Spinal cord (tissue), 9 donors: ENCODE measurements at regions not wholly inside any gene's neighbourhood (a gene's known extent, or its start where the extent isn't known, plus 50 kb on each side); places are given as distances from the start of the nearest gene placed in this dataset.
"Not testable (repeated sequence)": the region's sequence is repeated elsewhere in the genome, so short reads cannot be mapped to it uniquely, and the experiment has no call there.

Experiments
- DNase-seq, 6 donors: peaks; one replicate each; pipeline versions ENCODE4 v3.0.0 to v3.0.0-alpha.2; 2013 to 2015; ENCODE audit warnings: low spot score in 6 of 6, low read depth in 4 of 6
- H3K27ac ChIP-seq: one replicate; pipeline ENCODE4 v1.5.1; 2013; ENCODE audit warnings: low read depth, low read length, control low read depth
- H3K27me3 ChIP-seq: one replicate; pipeline ENCODE4 v1.6.1; 2013; ENCODE audit warnings: low read length; ENCODE audit not compliant: control insufficient read depth, insufficient read depth
- H3K36me3 ChIP-seq: one replicate; pipeline ENCODE4 v1.6.1; 2013; ENCODE audit warnings: low read length; ENCODE audit not compliant: control insufficient read depth, insufficient read depth
- H3K4me1 ChIP-seq: one replicate; pipeline ENCODE4 v1.6.1; 2013; ENCODE audit warnings: low read length; ENCODE audit not compliant: control insufficient read depth, insufficient read depth
- H3K4me3 ChIP-seq: one replicate; pipeline ENCODE4 v1.5.1; 2013; ENCODE audit warnings: low read depth, low read length, control low read depth
- H3K9me3 ChIP-seq: one replicate; pipeline ENCODE4 v1.6.1; 2013; ENCODE audit warnings: low read length; ENCODE audit not compliant: control insufficient read depth, insufficient read depth
- WGBS: methylation state at CpG from one replicate; pipeline ENCODE4 v1.1.5; 2013; ENCODE audit warnings: missing lambda C conversion rate; ENCODE audit not compliant: insufficient coverage; 5-methylcytosine and 5-hydroxymethylcytosine counted together
- donor health status: healthy.

GRCh38 chr4:127370604-127371003 lies 262.2 kb upstream of the INTU start:
- H3K9me3 ChIP-seq: no peaks in the 10 kb centered on the region
- WGBS: 84% methylated on average over 3 of the region's 6 CpGs
- no peak for DNase-seq
- H3K36me3 ChIP-seq: no peaks in the 10 kb centered on the region
- H3K27ac ChIP-seq: no peak overlapping the region
- no peaks in the 10 kb centered on the region for H3K4me1 ChIP-seq
- H3K4me3 ChIP-seq: no peak overlapping the region
- no peaks in the 10 kb centered on the region for H3K27me3 ChIP-seq

- Histone ChIP-seq H3K9me3 (peaks cover 3% of the 10 kb centered on the region), H3K4me1 (no peaks in the 10 kb centered on the region), H3K27ac (no peak overlapping the region), H3K27me3 (no peaks in the 10 kb centered on the region), H3K36me3 (no peaks in the 10 kb centered on the region), H3K4me3 (no peak overlapping the region)
- WGBS: 93% methylated on average over 4 of the region's 7 CpGs
- no peak for DNase-seq
Observed at GRCh38 chr4:127379499-127379898, 253.3 kb upstream of the INTU start.

GRCh38 chr4:127379948-127380347 lies 252.8 kb upstream of the INTU start:
- H3K4me3 ChIP-seq, DNase-seq, H3K27ac ChIP-seq, H3K27me3 ChIP-seq, H3K36me3 ChIP-seq, H3K4me1 ChIP-seq, H3K9me3 ChIP-seq: not testable (repeated sequence)
- WGBS: 82% methylated on average over 12 of the region's 18 CpGs

- no peak for DNase-seq
- Histone ChIP-seq H3K4me1 (no peaks in the 10 kb centered on the region), H3K4me3 (no peak overlapping the region), H3K27me3 (no peaks in the 10 kb centered on the region), H3K36me3 (no peaks in the 10 kb centered on the region), H3K9me3 (peaks cover 3% of the 10 kb centered on the region), H3K27ac (no peak overlapping the region)
Observed at GRCh38 chr4:127383666-127384065, 249.1 kb upstream of the INTU start.

GRCh38 chr4:127394516-127394915 lies 238.2 kb upstream of the INTU start:
- no peaks in the 10 kb centered on the region for H3K27me3 ChIP-seq
- H3K4me1 ChIP-seq: no peaks in the 10 kb centered on the region
- H3K9me3 ChIP-seq: no peaks in the 10 kb centered on the region
- H3K27ac ChIP-seq: no peak overlapping the region
- peak in 1 of 6 donors; percentile 14 for DNase-seq
- no CpG with 5 or more reads among the region's 2 CpGs for WGBS
- no peaks in the 10 kb centered on the region for H3K36me3 ChIP-seq
- H3K4me3 ChIP-seq: no peak overlapping the region

- H3K27me3 ChIP-seq: no peaks in the 10 kb centered on the region
- no CpG with 5 or more reads among the region's 5 CpGs for WGBS
- H3K4me1 ChIP-seq: no peaks in the 10 kb centered on the region
- DNase-seq: no peak
- no peaks in the 10 kb centered on the region for H3K9me3 ChIP-seq
- no peak overlapping the region for H3K27ac ChIP-seq
- H3K4me3 ChIP-seq: no peak overlapping the region
- no peaks in the 10 kb centered on the region for H3K36me3 ChIP-seq
Observed at GRCh38 chr4:127400276-127400675, 232.5 kb upstream of the INTU start.

- 0% methylated on average over 1 of the region's 1 CpG for WGBS
- Histone ChIP-seq H3K4me1 (no peaks in the 10 kb centered on the region), H3K27ac (no peak overlapping the region), H3K36me3 (no peaks in the 10 kb centered on the region), H3K27me3 (no peaks in the 10 kb centered on the region), H3K4me3 (no peak overlapping the region), H3K9me3 (no peaks in the 10 kb centered on the region)
- peak in 2 of 6 donors; percentile 40 to 46 for DNase-seq
Observed at GRCh38 chr4:127400731-127401346, 231.9 kb upstream of the INTU start.

GRCh38 chr4:127403471-127404084 lies 229.2 kb upstream of the INTU start:
- no peak overlapping the region for H3K27ac ChIP-seq
- no peaks in the 10 kb centered on the region for H3K36me3 ChIP-seq
- no peaks in the 10 kb centered on the region for H3K9me3 ChIP-seq
- no peaks in the 10 kb centered on the region for H3K27me3 ChIP-seq
- H3K4me1 ChIP-seq: no peaks in the 10 kb centered on the region
- no peak overlapping the region for H3K4me3 ChIP-seq
- DNase-seq: peak in 1 of 6 donors; percentile 37
- WGBS: no CpG with 5 or more reads among the region's 2 CpGs

GRCh38 chr4:127406187-127406586 lies 226.6 kb upstream of the INTU start:
- Histone ChIP-seq H3K4me1 (no peaks in the 10 kb centered on the region), H3K27me3 (no peaks in the 10 kb centered on the region), H3K9me3 (no peaks in the 10 kb centered on the region), H3K4me3 (no peak overlapping the region), H3K27ac (no peak overlapping the region), H3K36me3 (no peaks in the 10 kb centered on the region)
- no peak for DNase-seq
- WGBS: no CpG with 5 or more reads among the region's 1 CpG

- H3K27ac ChIP-seq, H3K36me3 ChIP-seq, DNase-seq, H3K27me3 ChIP-seq, H3K4me3 ChIP-seq, H3K9me3 ChIP-seq, H3K4me1 ChIP-seq: not testable (repeated sequence)
- WGBS: 90% methylated on average over 9 of the region's 9 CpGs
Observed at GRCh38 chr4:127407572-127407971, 225.2 kb upstream of the INTU start.
